Right lung (tissue), 2 donors: ENCODE measurements at regions not wholly inside any gene's neighbourhood (a gene's known extent, or its start where the extent isn't known, plus 50 kb on each side); places are given as distances from the start of the nearest gene placed in this dataset.

Experiments used
- DNase-seq, 2 donors: peaks; one replicate each; pipeline ENCODE4 v3.0.0-alpha.2; 2013

DNA sequence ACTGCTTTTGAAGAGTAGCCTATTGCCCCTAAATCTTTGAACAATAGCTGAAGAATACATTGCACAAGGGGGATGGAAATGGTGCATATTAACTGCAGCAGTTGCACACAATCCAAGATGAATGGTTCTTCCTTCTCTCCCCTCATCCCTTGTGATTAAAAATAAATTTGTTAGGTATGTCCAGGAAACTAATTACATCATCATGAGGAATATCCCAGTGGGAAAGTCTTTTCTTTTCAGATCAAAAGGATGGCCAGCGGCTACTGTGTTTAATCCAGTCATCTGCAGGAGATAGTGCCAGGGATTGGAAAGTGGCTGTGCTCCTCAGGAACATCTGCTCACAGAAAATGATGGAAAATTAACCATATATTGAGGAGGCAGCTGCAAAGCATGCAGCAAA is 508.4 kb upstream of the SEMA6A start:
- no peak for DNase-seq

DNA sequence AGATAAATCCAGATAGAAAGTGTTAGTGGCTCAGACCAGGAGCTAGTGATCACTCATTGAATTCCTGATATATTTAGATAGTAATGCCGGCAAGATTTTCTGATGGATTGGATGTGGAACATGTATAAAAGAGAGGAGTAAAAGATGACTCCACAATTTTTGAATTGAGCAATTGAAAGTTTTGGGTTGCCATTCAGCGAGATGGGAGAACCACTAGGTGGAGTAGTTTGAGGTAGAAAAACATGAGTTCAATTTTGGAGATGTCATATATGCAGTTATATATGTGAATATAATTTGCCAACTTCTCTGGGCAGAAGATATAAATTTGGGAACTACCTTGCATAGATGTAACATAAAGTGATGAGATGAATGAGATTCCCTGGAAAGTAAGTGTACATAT is 502.5 kb upstream of the SEMA6A start:
- DNase-seq, result no peak

DNA sequence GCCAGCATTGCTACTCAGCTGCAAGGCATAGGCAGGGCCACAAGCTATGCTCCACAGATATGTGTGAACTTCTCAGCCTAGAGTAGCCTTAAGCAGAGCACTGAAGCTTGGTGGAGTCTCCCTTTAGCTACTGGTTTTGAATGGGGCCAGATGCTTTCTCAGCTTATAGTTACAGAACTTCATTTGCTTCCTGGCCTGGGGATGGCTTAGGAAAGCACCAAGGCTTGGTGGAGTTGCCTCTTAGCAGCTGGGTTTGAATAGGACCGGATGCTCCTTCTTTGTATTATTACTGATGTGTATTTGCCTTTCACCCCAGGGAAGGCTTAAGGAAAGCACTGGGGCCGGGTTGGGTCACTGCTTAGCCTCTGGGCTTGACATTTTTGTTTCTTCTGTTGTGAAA is 497.8 kb upstream of the SEMA6A start:
- DNase-seq, result no peak

DNA sequence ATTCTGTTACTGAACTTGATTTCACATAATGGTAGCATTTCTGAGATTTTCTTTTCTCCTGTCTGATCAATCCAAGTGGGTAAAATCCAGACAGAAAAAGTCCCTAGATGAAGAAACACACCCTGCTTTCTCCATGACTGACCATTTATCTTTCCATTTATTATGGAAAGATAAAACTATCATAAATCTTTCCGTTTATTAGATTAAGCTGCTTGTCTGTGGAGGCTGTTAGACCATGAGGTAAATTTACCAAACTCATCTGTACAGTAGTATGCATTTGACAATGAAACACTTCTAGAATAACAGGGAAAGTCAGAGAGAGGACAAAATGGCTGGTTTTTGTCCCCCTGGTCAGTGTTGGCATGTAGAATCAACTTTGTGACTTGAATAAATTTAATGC is 491.2 kb upstream of the SEMA6A start:
- no peak for DNase-seq

DNA sequence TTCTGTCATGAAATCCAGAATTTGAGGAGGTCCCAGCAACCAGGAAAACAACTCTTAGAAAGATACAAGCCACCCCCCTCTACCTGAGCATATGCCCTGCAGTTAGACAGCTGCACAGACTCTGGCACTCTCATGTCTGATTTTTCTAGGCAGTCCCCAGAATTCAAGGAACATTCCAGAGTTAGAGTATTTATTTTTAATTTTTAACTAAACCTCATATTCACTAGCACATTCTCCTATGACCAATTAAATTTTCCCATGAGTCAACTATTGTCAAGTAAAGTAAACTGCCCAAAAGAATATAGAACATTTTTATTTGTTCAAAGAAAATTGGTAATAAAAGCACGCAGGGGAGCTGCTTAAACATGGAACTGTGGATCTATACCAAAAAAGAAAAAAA is 490.5 kb upstream of the SEMA6A start:
- DNase-seq, result no peak

DNA sequence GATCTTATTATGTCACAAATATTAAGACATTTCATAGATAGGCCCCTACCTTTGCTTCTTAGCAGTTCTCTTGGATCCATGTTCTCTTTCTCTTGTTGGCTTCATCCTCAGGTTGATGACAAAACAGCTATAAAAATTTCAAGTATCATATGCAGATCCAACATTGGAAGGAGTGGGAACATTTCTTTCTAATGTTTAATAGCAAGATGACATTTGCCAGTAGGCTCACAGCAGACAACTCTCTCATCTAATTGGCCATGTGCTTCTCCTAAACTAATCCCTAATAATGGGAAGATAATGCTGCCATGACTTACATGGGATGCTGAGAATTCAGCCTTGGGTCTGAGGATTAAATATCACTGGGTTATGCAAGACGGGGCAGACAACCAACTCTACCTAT is 485.5 kb upstream of the SEMA6A start:
- DNase-seq, result no peak

DNA sequence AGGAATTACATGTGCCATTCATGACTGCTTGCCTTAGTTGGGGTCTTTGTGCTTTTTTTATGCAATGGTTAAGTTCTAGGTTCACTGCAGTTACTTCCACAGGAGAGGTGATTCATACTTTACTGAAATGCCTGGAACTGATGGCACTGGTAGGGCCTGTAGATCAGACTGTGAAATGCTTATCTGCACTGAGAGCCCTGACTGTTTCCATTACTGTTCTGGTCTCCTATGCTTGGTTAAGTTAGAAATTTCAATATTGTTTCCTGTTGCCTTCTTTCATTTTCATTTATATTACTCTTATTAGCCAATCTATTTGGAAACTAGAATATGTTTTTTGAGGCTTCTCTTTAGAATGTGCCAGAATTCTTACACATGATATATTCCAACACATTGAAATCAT is 484.1 kb upstream of the SEMA6A start:
- no peak for DNase-seq

DNA sequence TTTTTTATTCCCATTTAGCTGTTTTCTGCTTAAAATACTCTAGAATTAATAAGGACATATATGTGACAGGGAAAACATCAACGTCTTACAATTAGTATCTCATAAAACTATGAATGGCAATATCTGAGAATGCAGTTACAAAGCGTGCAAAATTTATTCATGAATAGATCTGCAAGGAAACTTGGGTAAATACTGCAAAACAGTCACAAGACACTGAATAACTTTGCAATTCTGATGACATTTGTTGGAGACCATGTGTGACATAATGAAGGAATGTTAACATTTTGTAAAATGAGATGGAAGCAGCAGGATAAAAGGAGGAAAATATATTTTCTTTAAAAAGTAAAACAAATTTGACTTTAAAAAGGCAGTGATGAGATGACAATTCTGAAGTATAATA is 480.9 kb upstream of the SEMA6A start:
- DNase-seq, result no peak

DNA sequence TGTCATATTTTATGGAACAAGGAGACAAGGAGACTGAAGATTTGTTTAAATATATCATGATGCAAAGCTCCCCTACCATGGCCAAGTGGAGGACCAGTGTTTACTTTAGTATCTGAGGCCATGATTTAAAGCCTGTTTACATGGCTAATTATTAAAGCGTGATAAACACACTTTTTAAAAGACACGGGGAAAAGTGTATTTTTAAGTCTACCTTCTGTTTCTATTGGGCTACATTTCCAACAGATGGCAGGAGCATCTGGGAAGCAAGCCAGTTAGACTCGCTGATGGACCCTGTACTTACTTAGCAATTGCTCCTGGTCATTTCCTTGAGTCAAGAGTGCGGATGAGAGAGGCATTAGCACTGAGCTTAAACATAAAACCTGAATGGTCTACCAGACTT is 480.3 kb upstream of the SEMA6A start:
- DNase-seq, result peak in 1 of 2 donors; percentile 15

DNA sequence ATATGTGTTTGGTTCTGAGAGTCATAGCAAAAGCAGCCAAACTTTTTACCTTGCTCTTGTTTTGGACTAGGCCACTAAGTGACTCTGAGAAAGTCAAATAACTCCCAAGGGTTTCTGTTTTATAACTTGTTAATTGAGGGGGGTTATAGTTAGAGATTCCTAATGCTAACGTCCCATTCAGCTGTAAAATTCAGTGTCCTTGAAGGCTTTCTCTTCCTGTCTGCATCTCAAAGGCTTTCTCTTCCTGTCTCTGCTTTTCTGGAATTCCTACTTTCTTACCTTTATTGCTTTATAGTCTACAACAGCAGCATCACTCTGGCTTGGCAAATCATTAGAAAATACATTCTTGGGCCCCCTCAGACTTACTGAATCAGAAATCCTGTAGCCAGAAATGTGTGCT is 479.5 kb upstream of the SEMA6A start:
- no peak for DNase-seq

DNA sequence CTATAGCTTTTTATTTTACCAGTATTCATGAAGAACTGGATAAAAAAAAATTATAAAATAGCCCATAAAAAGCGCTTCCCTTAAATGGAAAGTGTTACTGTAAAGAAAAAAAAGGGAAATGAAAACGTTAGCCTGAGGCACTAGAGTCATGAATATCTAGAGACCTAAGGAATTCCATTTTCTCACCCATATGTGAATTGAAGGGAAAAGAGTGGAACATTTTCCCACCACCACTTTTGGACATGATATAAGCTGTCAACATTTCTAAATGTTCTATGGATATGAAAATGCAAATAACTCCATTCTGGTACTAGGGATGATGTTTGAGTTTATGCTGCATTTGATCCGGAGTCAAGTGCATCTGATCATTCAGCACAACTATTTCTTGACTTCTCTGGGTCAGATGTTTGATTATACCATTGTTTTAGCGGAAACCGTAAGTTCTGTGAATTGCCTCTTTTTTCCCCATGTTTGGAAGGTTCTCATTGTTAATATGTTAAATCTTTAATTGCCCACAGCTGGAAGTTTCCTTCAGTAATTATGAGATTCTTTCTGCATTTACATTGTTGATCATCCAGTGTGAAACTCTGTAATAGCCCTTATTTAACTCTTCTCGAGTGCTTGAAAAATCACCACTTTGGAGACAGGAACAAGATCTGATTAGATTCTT is 467.4 kb upstream of the SEMA6A start:
- DNase-seq, result no peak

DNA sequence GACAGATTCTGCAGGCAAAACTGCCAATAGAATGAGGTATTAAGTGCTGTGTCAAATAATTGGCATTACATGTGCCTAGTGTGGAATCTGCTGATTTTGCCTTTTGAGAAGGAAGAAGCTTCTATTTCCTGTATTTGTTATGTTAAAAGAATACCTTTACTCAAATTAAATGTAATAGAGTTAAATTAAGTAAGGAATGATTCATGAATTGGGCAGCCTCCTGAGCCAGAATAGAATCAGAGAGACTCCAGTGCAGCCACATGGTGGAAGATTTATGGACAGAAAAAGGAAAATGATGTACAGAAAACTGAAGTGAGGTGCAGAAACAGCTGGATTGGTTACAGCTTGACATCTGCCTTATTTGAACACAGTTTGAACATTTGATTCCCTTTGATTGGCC is 464.4 kb upstream of the SEMA6A start:
- DNase-seq, result no peak

DNA sequence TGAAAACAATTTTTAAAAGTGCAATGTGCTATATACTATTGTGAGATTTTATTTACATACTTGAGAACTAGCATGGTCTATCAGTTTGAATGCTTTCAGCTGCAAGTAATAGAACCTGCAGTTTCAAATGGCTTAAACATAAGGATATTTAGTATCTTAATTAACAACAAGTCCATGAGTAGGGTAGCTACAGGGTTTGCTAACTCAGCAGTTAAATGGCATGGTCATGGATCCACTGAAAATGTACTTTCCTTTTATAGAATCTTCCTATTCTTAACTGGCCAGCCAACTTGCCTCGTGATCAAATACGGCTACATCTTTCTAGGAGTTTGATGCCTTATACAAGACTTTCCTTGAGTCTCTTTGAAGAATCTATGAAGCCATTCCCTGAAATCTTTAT is 452.8 kb upstream of the SEMA6A start:
- DNase-seq, result no peak

DNA sequence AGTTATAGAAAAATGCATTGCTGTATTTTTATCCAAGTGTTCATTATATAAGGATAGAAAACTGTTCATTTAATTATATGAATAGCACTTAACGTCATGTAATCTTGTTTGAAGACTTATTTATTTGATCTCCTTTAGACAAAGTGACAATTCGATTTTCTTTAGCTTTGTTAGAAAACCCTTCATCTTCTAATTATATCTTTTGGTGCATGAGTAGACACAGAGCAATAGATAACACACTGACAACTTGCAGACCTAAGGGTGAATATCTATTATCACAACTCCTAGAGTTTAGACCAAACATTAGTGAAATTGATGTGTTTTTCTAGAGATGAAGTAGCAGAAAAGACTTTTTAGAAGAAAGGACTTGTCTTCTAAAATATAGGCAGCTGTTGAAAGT is 446.4 kb upstream of the SEMA6A start:
- no peak for DNase-seq

DNA sequence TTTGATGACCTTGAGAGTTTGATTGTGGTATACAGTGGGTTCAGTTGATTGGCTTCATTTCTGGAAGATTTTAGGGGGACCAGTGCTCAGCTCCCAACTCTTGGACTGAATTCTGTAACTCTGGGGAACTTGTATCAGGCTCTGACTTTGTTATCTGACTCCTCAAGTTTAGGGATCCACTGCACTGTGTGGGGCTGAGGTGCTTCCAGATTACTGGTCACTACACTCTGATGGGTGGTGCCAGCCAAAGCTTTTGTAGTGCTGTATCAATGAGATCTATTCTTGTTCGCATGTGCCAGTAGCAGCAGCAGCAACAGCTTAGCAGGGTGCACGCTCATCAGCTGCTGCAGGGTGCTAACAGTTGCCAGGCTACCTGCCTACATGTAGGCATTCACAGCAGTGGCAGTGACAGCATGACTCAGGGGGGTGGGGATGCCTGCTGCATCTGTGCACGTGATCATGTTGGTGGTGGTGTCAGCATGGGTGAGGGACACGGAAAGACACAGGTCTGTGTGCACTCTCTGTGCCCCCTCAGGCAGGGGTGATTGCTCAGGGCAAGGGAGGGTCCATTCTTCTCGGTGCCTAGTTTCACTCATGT is 438.8 kb upstream of the SEMA6A start:
- DNase-seq, result no peak

DNA sequence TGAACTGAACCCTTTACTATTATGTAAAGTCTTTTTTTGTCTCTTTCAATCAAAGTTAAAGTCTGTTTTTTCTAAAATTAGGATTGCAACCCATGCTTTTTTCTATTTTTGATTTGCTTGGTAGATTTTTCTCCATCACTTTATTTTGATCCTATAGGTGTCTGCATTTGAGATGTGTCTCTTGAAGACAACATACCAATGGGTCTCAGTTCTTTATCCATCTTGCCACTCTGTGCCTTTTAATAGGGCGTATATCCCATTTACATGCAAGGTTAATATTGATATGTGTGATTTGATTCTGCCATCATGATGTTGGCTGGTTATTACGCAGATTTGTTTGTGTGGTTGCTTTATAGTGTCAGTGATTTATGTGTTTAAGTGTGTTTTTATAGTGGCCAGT is 436.0 kb upstream of the SEMA6A start:
- DNase-seq, result no peak

DNA sequence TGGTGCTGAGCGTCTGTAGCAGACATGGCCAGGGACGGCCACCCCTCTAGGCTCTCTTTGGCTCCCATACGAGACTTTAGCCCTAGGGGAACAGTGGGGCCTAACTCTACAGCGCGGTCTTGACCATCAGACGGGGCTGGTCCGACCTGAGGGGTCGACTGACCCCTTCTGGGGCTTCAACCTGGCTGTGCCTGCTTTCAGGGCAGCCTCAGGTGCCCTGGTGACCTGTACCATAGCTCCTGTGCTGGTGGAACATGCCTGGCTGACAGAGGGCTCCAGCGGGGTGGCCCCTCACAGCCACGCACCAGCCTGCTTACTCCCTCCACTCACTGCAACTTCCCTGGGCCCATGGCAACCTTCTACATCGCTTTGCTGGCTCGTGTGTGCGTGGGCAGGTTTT is 423.4 kb upstream of the SEMA6A start:
- DNase-seq, result no peak

DNA sequence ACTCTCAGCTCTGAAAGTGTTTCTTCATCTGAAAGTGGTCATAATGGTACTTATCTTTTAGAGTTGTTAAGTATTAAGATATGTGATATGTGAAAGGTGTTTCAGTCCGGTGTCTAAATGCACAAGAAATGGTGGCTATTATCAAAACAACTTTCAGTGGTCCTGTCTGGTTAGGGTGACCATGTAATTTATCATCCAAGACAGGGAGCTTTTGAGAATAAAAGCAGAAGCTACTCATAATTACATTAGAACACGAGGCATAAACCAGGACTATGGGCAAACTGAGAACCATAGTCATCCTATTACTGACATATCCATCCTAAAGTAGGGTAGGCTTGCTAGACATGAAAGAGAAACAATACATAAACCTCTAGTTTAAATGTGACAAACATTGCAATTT is 418.1 kb upstream of the SEMA6A start:
- no peak for DNase-seq

DNA sequence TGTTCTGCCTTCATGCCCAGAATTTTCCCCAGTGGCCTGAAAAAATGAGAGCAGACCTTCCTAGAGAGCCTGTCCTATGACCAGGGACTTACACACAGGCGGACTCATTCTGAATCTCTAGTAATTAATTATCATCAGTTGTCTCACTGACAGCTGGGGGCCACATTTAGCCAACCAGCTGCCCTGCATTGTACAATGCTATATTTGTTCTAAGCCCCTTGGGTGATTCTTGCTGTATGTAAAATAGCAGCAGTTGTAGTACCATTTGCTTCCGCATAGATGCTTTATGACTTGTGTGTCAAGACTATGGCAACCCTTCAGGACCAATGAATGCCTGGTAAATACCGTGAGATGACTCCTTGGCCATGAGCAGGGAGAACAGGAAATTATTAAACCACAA is 415.4 kb upstream of the SEMA6A start:
- no peak for DNase-seq

DNA sequence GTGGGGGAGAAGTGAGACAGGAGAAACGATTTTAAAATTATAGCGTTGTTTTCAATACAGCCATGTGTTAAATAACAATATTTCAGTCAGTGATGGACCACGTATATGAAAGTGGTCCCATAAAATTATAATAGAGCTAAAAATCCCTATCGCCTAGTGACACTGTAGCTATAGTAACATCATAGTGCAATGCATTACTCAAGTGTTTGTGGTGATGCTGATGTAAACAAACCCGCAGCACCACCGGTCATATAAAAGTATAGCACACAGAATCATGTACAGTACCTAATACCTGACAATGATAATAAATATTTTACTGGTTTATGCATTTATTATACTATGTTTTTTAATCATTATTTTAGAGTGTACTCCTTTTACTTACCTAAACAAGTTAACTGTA is 407.4 kb upstream of the SEMA6A start:
- no peak for DNase-seq

DNA sequence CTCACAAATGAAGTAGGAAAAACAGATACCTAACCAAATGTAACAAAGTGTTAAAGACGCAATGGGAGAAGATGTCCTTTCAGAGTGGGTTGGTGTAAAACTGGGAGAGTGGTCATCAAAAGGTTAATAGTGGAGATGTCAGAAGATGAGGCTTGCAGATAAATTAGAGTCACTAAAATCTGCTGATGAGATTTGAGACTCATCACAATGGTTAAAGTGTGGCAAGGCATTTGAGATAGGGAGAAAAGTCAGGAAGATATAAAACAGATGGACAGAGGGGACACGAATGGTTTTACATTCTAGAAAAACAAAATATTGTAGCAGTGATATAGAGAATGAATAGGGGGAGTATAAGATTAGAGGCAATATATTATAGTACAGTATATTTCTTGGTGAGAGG is 406.0 kb upstream of the SEMA6A start:
- no peak for DNase-seq

DNA sequence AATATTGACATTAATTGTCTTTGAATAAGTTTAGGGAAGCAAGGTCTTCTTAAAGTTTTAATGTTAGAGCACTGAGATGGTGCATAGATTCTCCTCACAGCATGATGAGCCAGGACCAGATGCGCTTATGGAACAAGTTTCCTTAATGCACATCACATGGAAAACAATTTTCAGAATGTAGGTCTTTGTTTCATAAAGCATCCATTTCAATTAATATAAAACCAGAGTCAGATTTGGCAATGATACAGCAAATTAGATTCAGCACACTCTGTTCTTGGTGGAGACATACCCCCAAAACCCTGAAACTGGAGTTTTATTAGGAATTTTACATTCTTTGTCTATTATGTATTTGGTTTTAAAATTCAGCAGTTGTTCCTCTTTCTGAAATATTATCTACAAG is 402.1 kb upstream of the SEMA6A start:
- DNase-seq, result no peak

DNA sequence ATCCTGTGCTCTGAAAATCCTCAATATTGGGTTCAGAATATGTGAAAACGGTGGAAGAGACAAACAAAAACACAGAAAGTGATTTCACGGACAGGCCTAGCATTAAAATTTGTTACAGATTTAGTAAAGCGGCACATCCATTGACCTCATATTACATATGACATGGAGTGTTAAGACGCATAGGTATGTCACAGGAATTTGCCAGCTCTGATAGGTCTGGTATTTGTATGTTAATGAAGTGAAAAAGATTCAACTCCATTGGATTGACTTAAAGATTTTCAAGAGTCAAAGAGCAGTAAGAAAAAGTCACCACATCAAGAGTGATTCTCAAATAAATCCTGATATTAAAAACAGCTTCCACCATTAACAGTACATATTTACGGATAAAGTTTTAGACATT is 396.5 kb upstream of the SEMA6A start:
- DNase-seq, result no peak

DNA sequence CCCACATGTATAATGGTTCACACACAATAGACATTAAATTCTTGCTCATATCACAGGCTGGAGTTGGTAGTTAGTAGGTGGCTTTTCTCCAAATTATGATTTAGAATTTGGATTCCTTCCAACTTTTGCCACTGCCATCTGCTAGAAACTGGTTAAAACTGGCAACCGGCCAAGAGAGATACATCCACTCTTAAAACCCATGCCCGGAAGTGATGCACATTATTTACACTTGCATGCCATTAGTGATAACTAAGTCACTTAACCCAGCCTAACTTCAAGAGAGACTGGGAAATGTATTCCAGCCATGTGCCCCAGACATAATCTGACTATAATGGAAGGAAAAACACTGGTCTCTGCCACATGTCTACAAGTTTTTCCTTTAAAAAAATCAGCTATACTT is 395.7 kb upstream of the SEMA6A start:
- DNase-seq, result no peak
